ENCODE measurements at regions not wholly inside any gene's neighbourhood (a gene's known extent, or its start where the extent isn't known, plus 50 kb on each side); places are given as distances from the start of the nearest gene placed in this dataset.
"Not testable (repeated sequence)": the region's sequence is repeated elsewhere in the genome, so short reads cannot be mapped to it uniquely, and the experiment has no call there.

GRCh38 chr14:22296722-22297121 lies 292.3 kb downstream of the DAD1 start:
- DNase-seq (ENCODE audit: low read depth) = no peak

GRCh38 chr14:22296088-22296487 lies 292.9 kb downstream of the DAD1 start:
- DNase-seq (ENCODE audit: low read depth) = no peak

- DNase-seq (ENCODE audit: low read depth) = no peak
Observed at GRCh38 chr14:22291406-22291805, 297.6 kb downstream of the DAD1 start.

GRCh38 chr14:22289570-22289969 lies 299.5 kb downstream of the DAD1 start:
- DNase-seq (ENCODE audit: low read depth) = no peak

GRCh38 chr14:22285991-22286390 lies 303.0 kb downstream of the DAD1 start:
- no peak for DNase-seq (ENCODE audit: low read depth)

- no peak for DNase-seq (ENCODE audit: low read depth)
Observed at GRCh38 chr14:22282949-22283348, 306.1 kb downstream of the DAD1 start.

- DNase-seq (ENCODE audit: low read depth) = no peak
Observed at GRCh38 chr14:22282417-22282816, 306.6 kb downstream of the DAD1 start.

- DNase-seq (ENCODE audit: low read depth) = not testable (repeated sequence)
Observed at GRCh38 chr14:22281447-22281874, 307.6 kb downstream of the DAD1 start.

GRCh38 chr14:22280497-22281316 lies 308.3 kb downstream of the DAD1 start:
- DNase-seq (ENCODE audit: low read depth) = no peak

- no peak for DNase-seq (ENCODE audit: low read depth)
Observed at GRCh38 chr14:22276913-22277816, 311.9 kb downstream of the DAD1 start.

- no peak for DNase-seq (ENCODE audit: low read depth)
Observed at GRCh38 chr14:22271838-22272799, 316.9 kb downstream of the DAD1 start.

GRCh38 chr14:22268875-22269274 lies 320.1 kb downstream of the DAD1 start:
- no peak for DNase-seq (ENCODE audit: low read depth)

GRCh38 chr14:22266683-22267082 lies 322.3 kb downstream of the DAD1 start:
- DNase-seq (ENCODE audit: low read depth) = no peak

GRCh38 chr14:22266142-22266442 lies 322.9 kb downstream of the DAD1 start:
- no peak for DNase-seq (ENCODE audit: low read depth)

GRCh38 chr14:22265319-22266141 lies 323.5 kb downstream of the DAD1 start:
- DNase-seq (ENCODE audit: low read depth) = no peak

- no peak for DNase-seq (ENCODE audit: low read depth)
Observed at GRCh38 chr14:22264759-22265158, 324.3 kb downstream of the DAD1 start.

- no peak for DNase-seq (ENCODE audit: low read depth)
Observed at GRCh38 chr14:22263961-22264360, 325.1 kb downstream of the DAD1 start.

- no peak for DNase-seq (ENCODE audit: low read depth)
Observed at GRCh38 chr14:22262881-22263280, 326.1 kb downstream of the DAD1 start.

- no peak for DNase-seq (ENCODE audit: low read depth)
Observed at GRCh38 chr14:22255017-22255950, 333.7 kb downstream of the DAD1 start.

- DNase-seq (ENCODE audit: low read depth) = no peak
Observed at GRCh38 chr14:22252686-22253085, 336.3 kb downstream of the DAD1 start.

Measured in activated T-cell treated with anti-CD3 and anti-CD28 coated beads for 1 hour (primary cell).